AG04449 (cell line): ENCODE measurements at regions not wholly inside any gene's neighbourhood (a gene's known extent, or its start where the extent isn't known, plus 50 kb on each side); places are given as distances from the start of the nearest gene placed in this dataset.

ENCODE experiments used
- CTCF ChIA-PET: fragments of 350-600 bp; formaldehyde crosslinking; extraction: SDS; loops from one replicate; lab custom pipeline; 2021; ENCODE audit warnings: antibody characterized with exemption; lab: Yijun Ruan, JAX
- POLR2A ChIA-PET: fragments of 400-600, 350-600 bp; formaldehyde crosslinking; extraction: SDS; loops from one replicate; lab custom pipeline; 2020; ENCODE audit warnings: antibody characterized with exemption, inconsistent platforms; lab: Yijun Ruan, JAX
- DNase-seq: peaks from one replicate; pipeline ENCODE4 v3.0.0-alpha.2; 2010; ENCODE audit warnings: low read depth, low spot score
- H3K4me3 ChIP-seq: 2 replicates; pipeline ENCODE4 v1.5.1; 2011; ENCODE audit warnings: low read depth, mild to moderate bottlenecking, control low read depth, low read length
- TF ChIP-seq, protein P1 (sequence below): IDR thresholded peaks from one replicate; pipeline ENCODE4 v1.5.1; 2011; ENCODE audit warnings: mild to moderate bottlenecking, moderate library complexity, low read length, control low read depth, inconsistent platforms; ENCODE audit not compliant: insufficient read depth; ENCODE audit errors: missing control alignments

- TF ChIP-seq, protein P1, sequence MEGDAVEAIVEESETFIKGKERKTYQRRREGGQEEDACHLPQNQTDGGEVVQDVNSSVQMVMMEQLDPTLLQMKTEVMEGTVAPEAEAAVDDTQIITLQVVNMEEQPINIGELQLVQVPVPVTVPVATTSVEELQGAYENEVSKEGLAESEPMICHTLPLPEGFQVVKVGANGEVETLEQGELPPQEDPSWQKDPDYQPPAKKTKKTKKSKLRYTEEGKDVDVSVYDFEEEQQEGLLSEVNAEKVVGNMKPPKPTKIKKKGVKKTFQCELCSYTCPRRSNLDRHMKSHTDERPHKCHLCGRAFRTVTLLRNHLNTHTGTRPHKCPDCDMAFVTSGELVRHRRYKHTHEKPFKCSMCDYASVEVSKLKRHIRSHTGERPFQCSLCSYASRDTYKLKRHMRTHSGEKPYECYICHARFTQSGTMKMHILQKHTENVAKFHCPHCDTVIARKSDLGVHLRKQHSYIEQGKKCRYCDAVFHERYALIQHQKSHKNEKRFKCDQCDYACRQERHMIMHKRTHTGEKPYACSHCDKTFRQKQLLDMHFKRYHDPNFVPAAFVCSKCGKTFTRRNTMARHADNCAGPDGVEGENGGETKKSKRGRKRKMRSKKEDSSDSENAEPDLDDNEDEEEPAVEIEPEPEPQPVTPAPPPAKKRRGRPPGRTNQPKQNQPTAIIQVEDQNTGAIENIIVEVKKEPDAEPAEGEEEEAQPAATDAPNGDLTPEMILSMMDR: no peak
- ChIA-PET POLR2A (no interaction called here), CTCF (interaction anchor here (0.9 to 2.2 kb wide), 2 partner anchors 12 to 22 kb away, joined by 3 to 7 read pairs; no protein-coding TSS in a partner anchor)
- H3K4me3 ChIP-seq: no peak overlapping the region
- DNase-seq: no peak
Measured at GRCh38 chr2:24432121-24432520, 58.9 kb upstream of the NCOA1 start.

- TF ChIP-seq, protein P1: no peak
- H3K4me3 ChIP-seq: no peak overlapping the region
- ChIA-PET CTCF (no interaction called here), POLR2A (no interaction called here)
- DNase-seq: no peak
Measured at GRCh38 chr2:24429197-24430074, 61.6 kb upstream of the NCOA1 start.

DNA sequence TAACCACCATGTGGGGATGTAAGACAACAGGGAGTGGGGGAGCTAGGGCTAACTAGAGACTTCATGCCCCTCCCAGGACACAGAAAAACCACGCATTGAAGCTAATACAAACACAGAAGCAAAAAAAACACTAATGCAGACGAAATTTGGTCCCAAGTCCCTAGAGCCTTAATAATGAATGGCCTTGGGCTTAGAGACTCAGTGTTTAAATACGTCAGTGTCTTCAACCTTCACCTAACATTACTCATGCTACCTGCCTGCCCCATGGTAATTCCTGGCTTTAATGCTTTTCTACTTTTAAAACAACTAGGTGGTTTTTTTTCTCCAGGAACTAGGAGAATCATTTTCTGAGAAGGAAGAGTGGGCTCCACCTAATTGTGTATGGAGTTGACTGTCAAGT is 64.1 kb upstream of the ITSN2 start:
- CTCF ChIA-PET: interaction anchor here (1.0 to 10.2 kb wide), 3 partner anchors 14 to 401 kb away, joined by 4 to 137 read pairs (median 64); no protein-coding TSS in a partner anchor
- TF ChIP-seq, protein P1: no peak
- POLR2A ChIA-PET: no interaction called here
- no peak for DNase-seq
- H3K4me3 ChIP-seq: no peak overlapping the region

DNA sequence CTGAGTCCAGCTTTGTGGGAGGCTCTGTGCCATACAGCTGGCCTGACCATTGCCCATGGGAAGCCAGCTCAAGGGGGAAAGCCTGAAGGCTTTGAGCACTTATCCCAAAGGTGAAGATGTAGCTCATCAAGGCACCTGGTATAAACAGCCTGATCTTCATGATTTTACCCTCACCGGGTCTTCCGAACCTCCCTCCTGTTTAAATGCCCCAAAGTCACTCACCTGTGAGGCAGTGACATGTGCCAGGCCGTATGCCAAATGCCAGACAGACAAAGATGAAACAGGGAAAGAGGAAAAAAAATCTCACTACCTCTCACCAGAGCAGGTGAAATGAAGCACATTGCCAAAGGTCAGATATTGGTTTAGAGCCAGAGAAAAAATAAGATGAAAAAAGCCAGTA is 62.8 kb upstream of the ITSN2 start:
- TF ChIP-seq, protein P1: no peak
- ChIA-PET CTCF (interaction anchor here (0.6 to 10.2 kb wide), 7 partner anchors 10 to 402 kb away, joined by 3 to 137 read pairs (median 7); partner anchors contain the start of genes CENPO and PTRHD1), POLR2A (no interaction called here)
- no peak overlapping the region for H3K4me3 ChIP-seq
- no peak for DNase-seq

DNA sequence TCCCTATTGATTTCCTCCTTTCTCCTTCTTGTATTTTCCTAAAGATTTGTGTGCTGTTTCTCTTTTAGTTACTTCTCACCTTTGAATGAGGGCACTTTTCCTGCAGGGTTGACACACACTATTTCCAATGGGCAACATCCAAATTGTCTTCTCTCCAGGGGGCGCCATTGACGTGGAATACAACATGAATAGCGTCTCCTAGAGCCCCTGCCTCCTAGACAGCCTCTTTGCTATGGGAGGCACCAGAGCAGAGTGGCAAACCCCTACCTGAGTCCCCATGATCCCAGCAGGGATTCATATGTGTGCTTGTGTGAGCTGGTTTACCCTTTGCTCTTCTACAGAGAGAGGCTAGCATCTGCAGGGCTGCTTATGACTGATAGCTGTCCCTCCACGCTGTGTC is 61.3 kb upstream of the ITSN2 start:
- ChIA-PET POLR2A (no interaction called here), CTCF (interaction anchor here (0.7 to 10.2 kb wide), 14 partner anchors 9 to 415 kb away, joined by 3 to 137 read pairs (median 5); partner anchors contain the start of genes CENPO and PTRHD1)
- TF ChIP-seq, protein P1: peak; percentile 53
- H3K4me3 ChIP-seq: no peak overlapping the region
- DNase-seq: no peak

DNA sequence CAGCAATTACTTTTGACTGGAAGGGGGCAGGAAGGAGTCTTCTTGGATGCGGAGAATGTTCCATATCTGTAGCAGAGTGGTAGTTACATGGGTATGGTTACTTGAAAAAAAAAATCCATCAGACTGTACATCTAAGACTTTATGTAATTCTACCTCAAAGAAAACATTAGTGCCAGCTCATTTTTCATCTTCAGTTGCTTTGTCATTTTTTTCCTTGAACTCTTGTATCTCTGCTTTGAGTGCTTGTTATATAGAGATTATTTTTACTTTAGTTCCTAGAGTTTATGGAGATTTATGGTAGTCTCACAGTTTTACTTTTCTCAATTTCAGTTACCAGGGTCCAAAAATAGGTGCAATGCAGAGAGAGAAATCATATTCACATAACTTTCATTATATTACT is 60.0 kb upstream of the ITSN2 start:
- TF ChIP-seq, protein P1: no peak
- CTCF ChIA-PET: interaction anchor here (1.1 to 10.2 kb wide), 4 partner anchors 10 to 405 kb away, joined by 3 to 137 read pairs (median 34); partner anchors contain the start of genes CENPO and PTRHD1

More for the DNA sequence above, 60.0 kb upstream of the ITSN2 start:
- POLR2A ChIA-PET: no interaction called here
- DNase-seq: no peak
- H3K4me3 ChIP-seq: no peak overlapping the region
